GM21619 (cell line): ENCODE measurements at regions not wholly inside any gene's neighbourhood (a gene's known extent, or its start where the extent isn't known, plus 50 kb on each side); places are given as distances from the start of the nearest gene placed in this dataset.

Source experiments
- ATAC-seq: cut with Tn5 transposase; IDR thresholded peaks from one replicate; pipeline ENCODE4 v1.9.1; 2021; ENCODE audit not compliant: unreplicated experiment

GRCh38 chr1:87765057-87765680 lies 436.5 kb downstream of the LMO4 start:
- ATAC-seq: no peak

DNA sequence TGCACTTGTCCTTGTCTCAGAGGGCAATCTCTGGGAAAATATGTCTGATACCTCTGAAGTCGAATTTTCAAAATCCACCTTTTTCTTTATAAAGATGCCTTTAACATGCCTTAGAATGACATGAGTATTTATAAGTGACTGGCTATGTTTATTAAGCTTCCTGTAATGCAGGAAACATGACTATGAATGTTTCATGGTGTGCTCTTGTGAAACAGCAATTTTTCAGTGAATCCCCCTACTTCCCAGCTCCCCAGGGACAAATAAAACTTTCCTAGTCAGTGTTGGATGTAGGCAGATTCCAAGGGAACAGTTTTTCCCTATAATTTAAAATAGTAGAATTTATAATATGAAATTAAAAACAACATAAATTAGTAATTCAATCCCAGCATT lies 437.0 kb downstream of the LMO4 start:
- no peak for ATAC-seq

- ATAC-seq: no peak
Measured at GRCh38 chr1:87766737-87767136, 438.1 kb downstream of the LMO4 start.

DNA sequence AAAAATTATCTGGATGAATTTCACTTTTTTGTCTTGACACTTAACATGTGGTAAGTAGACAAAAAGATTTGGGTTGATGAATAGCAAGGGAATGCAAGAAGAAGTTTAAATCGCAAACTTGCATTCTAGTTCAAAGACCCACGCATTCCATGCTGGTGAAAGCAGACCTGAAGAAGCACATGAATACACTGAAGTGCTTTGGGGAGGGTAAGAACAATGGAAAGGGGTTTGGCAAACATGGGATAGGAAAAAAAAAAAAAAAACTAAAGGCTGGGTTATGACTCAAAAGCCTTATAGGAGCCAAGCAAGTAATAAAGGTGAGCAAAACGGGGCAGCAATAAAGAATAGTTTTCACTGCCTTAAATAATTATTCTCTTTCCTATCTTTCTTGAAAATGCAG lies 450.2 kb downstream of the LMO4 start:
- ATAC-seq: no peak

DNA sequence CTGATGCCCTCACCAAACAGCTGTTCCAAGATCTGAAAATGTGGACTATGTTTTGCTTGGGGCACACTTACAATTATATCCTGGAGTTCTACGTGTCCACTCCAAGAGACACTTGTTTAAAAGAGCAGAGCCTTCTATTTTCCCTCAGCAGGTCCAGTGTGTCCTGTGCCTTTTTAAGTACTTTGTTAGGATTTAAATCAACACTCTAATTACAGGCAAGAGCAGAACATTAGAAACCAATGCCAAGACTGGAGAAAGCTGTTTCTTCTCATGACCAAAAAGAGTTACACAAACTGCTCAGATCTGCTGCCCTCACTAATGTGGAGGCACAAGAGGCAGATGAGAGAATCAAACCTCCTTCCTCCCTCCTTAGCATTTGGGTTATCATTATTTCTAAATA lies 452.9 kb downstream of the LMO4 start:
- ATAC-seq: no peak

- no peak for ATAC-seq
Measured at GRCh38 chr1:87783315-87783714, 454.6 kb downstream of the LMO4 start.

DNA sequence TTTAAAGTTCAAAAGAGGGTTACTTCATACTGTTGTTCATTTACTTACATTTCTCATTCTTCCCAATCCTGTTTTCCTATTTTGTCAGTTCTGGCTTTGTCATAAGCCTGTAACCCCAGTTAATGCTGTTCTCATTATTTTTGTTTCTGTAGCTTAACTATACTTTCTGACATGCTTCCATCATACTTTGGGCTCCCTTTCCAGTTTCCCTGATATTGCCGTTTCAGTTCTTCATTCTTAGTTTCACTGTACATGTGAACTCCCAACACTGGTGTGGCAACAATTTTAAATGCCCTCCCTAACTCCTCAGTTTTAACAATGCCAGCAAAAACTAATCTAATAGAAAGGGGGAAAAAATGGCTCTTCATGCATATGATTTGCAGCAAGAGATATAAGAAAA lies 456.7 kb downstream of the LMO4 start:
- ATAC-seq: no peak

DNA sequence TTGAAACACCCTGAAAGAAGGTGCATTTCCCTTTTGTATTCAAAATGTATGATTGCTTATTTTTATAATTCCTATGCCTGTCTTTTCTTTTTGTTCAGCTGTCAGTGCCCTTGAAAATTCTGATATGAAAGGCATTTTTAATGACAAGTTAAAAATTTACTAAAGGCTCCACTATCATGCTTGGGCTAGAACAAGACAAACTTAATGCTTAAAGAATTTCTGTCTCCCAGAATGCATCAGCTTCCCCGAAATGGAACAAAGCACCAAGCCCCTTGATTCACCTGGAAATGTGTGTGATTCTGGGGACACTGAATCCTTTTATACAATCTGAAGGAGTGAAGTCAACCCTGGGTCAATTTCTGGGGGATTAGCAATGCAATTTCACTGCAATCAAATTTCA lies 457.5 kb downstream of the LMO4 start:
- ATAC-seq: no peak

DNA sequence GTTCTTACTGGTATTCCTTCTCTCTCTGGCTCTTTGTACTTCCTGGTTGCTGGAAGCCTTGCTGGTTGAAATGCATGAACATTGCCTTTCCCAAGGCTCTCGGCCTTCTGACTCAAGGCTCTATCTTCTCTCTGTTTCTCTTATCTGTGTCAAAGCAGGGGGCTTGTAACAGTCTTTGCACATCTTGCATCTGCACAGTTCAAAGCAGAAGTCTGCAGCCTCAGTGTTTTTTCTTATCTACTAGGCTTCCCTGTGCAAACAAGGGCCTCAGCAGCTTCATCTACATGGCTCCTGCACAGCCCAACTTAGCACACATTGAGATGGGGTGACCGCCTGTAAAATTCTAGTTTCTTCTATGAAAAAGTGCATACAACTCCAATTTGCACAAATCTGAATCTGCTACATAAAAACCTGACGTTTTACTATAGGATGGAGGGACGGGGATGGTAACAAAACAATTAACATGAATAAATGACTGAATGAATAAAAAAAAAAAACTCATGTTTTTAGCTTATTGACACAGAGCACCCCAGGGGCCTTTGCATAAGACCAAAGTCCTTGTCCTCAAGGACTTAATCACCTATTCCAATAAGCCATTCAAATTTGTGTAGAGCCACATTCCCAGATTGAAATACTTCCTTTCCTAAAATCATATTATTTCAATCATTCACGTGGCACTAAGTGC lies 458.3 kb downstream of the LMO4 start:
- no peak for ATAC-seq

DNA sequence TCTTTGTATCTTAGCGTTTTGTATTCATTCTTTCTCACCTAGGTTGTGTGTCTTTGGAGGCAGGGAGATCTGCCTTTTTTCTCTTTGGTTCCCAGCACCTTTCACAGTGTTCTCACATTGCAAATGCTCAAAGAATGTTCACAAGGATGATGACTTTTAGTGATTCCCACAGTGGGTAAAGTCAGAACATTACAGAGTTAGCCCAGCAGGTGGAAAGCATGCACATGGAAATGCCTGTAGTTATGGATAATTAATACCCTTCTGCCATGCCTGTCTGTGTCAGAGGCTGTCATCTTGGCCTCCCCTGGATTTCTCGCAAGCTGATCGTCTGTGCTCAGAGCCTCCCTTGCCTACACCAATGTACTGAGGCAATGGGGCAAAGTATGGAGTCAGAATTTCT lies 458.9 kb downstream of the LMO4 start:
- ATAC-seq: no peak

DNA sequence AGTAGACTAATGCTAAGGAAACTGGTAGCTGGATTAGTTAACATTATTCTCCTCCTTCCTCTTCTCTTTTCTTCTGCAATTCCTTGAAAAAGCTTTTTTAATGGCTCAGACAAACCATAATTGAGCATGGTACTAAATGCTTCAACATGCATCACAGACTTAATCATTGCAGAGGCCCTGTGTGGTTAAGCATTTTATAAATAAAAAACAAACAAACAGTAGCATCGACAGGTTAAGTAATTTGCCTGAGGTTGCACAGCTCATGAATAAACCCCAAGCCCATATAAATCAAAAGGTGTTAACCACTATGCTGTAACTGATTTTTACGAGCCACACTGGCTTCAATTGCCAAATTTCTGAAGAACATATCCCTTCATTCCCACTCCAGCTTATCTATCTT lies 462.1 kb downstream of the LMO4 start:
- no peak for ATAC-seq

DNA sequence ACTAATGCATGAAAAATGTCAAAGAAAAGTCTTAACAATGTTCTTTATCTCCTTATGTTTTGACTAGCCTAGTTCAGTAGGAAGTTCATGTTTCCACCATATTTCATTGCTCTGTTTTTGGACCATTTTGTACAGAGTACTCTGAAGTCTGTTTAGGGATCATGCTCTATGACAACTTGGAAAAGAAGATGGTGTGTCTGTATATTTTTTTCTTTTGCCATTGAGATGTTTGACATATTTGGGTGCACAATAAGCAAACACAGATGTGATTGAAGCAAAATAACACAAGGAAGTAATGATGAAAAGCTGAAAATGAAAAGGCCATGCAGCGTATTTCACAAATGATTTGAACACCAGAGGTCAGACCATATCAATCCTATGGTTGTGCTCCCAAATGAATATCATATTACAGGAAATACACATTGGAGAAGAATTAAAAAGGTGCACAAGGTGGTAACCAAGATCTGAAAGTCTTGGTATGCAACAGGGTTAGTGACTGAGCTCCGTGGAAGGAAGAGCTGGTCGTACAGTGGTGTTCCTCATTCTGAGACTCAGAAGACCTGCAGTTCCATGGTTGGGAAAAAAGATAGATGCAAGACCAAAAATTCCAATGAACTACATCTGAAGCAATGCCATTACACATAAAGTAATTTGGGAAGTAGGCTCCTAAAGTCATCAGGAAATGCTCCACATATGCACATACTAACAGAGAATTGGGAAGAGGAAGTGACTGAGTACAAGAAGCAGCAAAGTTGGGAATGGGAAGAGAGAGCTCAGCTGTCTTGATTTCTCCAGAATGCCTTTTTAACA lies 463.5 kb downstream of the LMO4 start:
- ATAC-seq: no peak

DNA sequence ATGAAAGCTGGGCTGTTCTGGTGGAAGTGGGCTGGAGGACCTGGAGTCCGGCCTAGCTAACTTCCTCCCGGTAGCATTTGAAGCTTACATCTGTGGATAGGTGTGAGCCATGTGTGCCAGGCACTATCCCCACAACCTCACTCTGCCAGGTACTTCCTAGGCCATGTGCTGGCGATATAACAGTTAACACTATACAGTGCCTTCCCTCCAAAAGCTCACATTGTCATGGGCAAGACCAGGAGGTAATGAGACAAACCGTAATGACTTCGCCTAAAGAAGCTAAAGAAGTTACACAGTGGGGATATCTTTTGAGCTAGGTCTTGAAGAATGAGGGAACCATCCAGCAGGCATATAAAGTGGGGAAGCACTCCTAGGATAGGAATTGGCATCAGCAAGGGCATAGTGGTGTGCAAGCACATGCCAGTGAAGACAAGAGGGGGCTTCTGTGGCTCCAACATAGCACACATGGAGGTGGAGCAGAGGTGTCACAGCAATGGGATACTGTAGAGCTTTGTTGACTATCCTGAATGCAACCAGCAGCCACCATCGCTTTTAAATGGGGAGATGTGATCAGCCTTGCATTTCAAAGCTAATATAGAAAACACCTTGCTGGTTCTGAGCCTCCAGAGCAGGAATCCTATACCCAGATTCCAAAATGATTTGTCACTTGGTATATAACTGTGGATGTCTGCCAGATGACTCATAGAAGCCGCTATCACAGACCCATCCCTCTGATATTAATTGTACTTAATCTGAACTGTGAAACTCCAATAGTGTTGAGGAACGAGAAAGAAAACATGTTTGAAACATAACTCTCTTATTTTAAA lies 466.3 kb downstream of the LMO4 start:
- ATAC-seq: no peak

DNA sequence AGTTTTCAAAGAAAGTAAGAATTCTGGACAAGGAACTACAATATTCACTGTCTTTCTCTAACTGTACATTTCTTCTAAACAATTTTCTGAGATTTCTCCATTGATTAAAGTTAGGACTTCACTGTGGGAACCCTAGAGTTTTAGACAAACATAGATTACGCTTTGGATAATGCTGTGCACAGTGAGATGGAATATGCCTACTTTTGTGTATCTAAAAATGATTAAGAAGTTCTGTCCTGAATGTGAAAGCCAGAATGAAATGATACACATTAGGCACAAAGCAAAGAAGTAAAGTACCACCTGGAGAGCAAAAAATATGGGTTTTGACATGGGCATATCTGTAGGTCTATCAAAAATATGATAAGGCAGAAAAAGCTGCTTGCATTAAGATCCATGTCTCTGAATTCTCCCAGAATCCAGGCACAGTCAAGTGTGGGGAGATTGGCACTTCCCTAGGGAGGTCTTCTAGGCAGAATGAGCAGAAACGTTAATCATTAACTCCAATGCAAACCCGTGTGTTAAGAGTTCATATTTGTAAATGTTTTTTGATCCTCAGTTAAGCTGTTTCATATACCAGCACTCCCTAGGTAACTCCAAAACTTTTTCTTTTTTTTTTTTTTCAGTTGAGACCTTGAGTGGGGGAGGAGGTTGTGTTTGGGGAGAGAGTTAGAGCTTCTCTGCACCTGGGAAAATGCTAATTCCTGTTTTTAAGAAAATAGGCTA lies 467.1 kb downstream of the LMO4 start:
- ATAC-seq: no peak

DNA sequence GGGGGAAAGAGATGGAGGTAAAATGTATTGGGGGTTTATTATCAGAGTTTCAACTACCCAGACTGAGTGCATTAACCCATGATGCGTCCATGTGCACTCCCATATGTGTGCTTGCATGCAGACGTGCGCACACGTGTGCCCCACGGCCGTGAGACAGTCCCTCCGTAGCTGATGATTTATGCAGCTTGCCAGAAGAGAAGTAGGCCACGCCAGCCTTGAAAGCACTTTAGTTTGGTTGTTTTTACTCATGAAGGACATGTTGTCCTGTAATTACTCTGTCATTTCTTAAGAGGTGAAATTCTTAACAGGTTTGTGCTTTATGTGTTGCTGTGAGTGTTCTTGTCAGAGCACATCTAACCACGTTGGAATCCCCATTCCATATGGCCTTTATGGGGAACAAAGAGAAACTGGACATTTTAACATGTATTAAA lies 467.8 kb downstream of the LMO4 start:
- ATAC-seq: no peak

DNA sequence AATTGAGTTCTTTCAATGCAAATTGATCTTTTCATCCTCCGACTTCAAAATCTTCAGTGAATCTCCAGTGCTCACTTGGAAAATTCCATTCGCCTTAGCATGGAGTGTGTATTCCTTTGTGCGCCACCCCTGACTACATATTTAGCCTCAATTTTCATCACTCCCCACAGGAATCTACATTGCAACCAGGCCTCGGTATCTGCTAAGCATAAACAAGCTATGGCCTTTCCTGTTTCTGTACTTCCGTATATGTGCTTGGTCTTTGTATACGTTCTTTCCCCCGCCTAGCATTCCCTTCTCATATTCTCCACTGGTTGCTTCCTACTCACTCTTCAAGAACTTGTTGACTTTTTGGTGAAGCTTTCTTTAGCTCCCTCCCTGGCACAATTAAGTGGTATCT lies 470.8 kb downstream of the LMO4 start:
- no peak for ATAC-seq

- ATAC-seq: no peak
Measured at GRCh38 chr1:87800006-87800405, 471.3 kb downstream of the LMO4 start.

DNA sequence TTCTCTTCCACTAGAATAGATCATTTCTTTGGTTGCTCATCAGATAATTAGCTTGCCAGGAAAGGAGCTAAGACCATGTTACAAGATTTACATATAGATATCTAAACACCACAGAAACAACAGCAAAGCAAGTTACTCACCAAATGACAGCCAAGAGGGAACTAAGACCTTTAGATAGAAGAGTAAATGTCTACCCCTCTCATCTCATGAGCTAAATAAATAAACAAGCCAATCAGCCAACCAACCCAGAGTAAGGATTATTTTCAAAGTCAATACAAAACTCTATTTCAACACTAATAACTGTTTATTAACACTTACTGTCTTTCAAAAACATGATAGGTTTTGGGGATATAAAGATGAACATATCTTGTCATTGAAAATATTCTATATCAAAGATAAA lies 474.7 kb downstream of the LMO4 start:
- no peak for ATAC-seq

GRCh38 chr1:87804128-87804527 lies 475.4 kb downstream of the LMO4 start:
- ATAC-seq: no peak

- ATAC-seq: no peak
Measured at GRCh38 chr1:87805666-87806378, 477.1 kb downstream of the LMO4 start.
